Central memory CD4-positive, alpha-beta T cell (primary cell): ENCODE measurements at regions not wholly inside any gene's neighbourhood (a gene's known extent, or its start where the extent isn't known, plus 50 kb on each side); places are given as distances from the start of the nearest gene placed in this dataset.
"Not testable (repeated sequence)": the region's sequence is repeated elsewhere in the genome, so short reads cannot be mapped to it uniquely, and the experiment has no call there.

ENCODE experiments used
- DNase-seq: peaks from one replicate; pipeline ENCODE4 v3.0.0; 2022

DNA sequence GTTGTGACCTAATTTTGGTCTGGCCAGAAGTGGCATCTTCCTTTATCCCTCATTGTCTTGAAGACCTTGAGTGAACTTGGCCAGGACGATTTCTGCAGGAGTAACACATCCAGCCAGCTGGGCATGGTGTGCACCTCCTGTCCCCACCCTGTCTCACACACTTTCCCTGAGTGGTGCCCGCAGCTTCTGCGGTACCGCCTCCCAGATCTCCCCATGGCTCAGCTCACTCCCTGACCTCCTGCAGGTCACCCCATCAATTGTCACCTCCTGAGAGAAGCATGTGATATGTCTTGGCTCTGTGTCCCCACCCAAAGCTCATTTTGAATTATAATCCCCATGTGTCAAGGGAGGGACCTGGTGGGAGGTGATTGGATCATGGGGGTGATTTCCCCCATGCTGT, 50.2 kb upstream of the TP53I11 start:
- no peak for DNase-seq

DNA sequence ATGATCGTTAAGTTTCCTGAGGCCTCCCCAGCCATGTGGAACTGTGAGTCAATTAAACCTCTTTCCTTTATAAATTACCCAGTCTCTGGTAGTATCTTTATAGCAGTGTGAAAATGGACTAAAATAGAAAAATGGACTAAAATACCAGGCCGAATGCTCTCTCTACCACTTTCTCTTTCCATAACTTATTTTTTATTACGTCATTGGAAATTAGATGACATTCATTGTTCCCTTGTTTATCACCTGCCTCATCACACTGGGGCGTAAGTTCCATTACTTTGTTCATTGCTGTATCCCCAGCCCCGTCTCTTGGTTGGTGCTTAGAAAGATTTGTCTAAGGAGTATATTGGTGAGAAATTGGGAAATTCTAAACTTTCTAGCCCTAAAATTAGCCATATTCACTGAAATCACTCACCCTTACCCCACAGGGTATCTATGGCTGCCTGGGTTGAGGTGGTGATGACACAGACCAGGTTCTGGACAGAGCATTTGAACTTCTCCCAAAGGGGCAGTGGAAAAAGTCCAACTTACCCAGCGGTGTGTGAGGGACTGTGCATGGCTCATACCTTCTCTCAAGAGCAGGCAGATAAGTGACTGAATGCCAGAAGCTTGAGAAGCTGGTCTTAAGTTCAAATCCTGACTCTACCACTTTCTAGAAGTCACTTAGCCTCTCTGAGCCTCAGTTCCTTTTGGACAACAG, 50.9 kb upstream of the TP53I11 start:
- no peak for DNase-seq

DNA sequence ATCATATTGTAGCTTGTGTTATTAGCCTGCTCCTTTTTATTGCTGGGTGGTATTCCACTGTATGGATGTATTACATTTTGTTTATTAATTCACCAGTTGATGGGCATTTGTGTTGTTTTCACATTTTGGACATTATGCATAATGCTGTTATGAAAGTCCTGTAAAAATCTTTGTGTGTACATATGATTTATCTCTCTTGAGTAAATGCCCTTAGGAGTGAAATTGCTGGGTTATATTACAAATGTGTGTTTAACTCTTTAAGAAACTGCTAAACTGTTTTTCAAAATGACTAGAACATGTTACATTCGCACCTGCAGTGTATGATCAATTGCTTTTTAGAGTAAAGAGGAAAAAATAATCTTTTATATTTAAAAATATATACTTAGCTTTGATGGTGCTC, 54.4 kb upstream of the TP53I11 start:
- no peak for DNase-seq

DNA sequence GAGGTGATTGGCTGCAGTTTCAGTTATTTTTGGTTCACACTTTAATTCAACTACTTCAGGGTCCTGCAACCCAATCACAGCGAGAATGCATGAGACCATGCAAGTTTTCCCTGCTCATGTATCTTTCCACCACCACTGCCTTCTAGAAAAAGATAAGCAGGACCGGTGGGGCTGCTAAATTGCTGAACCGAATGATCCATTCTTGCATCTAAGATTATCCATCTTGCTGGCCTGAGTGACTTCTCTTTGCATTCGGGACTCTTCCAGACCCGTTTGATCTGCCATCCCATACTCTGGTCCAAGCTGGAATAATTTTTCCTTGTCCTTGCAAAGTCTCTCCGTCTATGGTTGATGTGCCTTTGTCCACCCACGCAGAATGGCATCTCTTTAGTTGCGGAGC, 56.3 kb upstream of the TP53I11 start:
- DNase-seq: no peak

DNA sequence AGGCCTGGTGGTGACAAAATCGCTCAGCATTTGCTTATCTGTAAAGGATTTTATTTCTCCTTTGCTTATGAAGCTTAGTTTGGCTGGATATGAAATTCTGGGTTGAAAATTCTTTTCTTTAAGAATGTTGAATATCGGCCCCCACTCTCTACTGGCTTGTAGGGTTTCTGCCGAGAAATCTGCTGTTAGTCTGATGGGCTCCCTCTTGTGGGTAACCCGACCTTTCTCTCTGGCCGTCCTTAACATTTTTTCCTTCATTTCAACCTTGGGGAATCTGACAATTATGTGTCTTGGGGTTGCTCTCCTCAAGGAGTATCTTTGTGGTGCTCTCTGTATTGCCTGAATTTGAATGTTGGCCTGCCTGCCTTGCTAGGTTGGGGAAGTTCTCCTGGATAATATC, 65.3 kb upstream of the TP53I11 start:
- not testable (repeated sequence) for DNase-seq

DNA sequence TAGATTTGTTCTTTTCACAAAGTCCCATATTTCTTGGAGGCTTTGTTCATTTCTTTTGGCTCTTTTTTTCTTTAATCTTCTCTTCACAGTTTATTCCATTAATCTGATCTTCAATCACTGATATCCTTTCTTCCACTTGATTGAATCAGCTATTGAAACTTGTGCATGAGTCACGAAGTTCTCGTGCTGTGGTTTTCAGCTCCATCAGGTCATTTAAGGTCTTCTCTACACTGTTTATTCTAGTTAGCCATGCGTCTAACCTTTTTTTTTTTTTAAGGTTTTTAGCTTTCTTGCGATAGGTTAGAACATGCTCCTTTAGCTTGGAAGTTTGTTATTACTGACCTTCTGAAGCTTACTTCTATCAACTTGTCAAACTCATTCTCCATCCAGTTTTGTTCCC, 65.8 kb upstream of the TP53I11 start:
- DNase-seq: not testable (repeated sequence)

DNA sequence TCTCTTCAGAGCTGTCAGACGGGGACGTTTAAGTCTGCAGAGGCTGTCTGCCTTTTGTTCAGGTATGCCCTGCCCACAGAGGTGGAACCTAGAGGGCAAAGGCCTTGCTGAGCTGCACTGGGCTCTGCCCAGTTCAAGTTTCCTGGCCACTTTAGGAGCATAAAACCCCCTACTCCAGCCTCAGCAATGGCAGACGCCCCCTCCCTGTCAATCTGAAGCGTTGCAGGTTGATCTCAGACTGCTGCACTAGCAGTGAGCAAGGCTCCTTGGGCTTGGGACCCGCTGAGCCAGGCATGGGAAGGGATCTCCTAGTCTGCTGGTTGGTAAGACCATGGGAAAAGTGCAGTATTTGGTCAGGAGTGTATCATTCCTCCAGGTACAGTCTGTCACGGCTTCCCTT, 66.6 kb upstream of the TP53I11 start:
- no peak for DNase-seq

DNA sequence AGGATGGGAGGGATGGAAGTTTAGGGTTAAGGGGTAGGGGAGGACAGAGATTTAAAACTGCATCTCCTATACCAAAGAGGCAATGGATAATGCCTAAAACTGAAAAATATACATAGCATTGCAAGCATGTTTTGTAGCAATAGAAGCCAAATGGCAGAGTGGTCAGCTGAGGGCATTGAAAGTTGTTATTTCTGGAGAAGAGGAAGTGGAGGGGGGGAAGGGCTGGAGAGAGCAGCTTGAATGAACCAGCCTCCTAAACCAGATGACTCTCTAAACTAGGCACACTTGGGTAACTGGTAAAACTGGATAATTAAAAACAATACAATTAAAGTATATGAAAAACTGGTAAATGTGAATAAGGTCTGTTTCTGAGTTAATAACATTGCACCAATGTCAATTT, 70.3 kb upstream of the TP53I11 start:
- DNase-seq: no peak

DNA sequence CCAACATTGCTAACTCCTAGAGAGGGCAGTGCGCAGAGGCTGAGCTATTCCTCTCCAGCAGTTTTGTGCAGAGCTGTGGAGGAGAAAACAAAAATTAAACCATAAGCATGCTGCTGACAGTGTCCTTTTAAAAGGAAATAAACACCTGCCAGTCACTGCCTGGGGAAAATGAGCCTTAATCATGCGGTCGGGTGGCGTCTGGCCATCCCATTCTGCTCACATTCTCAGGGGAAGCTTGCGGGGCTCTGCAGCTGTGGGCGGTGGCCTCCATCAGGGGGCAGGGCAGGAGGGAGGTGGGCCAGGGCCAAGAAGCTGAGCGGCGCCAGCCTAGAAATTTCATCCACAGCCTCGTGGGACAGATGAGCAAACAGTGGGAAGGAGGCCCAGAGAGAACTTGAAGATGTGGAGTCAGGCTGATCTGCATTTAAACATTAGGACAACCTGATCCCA, 71.0 kb upstream of the TP53I11 start:
- DNase-seq: no peak

DNA sequence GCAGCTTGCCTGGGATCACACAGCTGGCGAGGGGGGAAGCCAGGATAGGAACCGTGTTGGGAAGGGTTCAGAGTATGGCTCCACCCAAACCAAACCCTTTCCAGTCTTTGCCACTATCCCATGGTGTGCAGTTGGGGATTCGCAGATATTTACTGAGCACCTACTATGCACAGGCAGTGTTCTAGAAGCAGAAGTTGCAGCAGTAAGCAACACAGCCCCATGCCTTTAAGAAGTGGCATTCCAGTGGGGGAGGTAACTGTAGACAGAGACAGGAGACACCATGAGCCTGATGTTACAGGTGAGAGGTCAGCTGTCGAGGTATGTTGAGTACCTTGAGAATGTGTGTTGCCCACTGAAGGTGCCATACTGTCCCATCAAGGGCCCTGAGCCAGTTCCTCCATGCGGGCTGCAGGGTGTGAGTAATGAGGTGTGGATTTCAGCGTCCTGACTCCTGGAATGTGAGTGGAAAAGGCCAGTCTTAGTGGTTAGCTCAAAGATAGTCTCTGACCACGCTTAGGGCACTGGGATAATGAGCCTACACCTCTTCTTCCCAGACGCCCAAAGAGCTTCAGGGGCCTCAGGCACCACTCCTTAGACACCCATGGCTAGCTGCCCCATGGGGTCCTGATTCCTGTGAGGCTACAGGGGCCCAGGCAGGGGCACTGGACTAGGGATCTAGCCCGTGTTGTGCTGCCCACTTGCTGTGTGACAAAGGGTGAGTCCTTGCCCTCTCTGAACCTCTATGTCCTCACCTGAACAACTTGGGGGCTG, 71.8 kb upstream of the TP53I11 start:
- DNase-seq: no peak

DNA sequence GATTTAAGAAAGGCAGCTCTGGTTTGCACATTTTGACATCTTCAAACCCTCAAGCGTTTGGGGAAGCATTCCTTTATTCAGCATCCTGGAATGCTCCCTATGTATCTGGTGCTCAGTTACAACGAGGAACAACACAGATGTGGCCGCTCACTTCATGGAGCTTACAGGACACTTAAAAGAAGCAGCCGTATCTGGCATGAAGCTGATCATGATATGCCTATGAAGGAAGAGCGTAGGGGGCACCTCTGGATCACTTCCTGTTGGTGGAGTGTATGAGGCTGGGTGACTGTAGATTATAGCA, 72.3 kb upstream of the TP53I11 start:
- no peak for DNase-seq

DNA sequence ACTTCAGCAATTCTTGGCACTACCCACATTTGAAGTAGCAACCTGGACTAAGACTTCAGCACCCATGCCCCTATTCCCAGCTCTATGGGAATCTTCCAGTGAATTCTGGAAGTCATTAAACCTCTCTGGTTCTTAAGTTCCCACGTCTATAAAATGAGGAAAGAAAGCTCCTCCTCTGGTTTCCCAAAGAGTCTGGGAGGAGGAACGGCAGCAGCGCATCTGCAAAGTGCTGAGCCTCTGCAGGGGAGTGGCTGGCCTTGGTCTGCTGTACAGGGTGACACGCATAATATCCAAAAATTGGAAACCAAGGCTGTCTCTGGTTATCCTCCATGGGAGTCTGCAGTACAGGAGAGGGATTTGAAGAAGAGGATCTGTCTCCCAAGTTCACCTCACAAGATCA, 73.6 kb upstream of the TP53I11 start:
- no peak for DNase-seq

DNA sequence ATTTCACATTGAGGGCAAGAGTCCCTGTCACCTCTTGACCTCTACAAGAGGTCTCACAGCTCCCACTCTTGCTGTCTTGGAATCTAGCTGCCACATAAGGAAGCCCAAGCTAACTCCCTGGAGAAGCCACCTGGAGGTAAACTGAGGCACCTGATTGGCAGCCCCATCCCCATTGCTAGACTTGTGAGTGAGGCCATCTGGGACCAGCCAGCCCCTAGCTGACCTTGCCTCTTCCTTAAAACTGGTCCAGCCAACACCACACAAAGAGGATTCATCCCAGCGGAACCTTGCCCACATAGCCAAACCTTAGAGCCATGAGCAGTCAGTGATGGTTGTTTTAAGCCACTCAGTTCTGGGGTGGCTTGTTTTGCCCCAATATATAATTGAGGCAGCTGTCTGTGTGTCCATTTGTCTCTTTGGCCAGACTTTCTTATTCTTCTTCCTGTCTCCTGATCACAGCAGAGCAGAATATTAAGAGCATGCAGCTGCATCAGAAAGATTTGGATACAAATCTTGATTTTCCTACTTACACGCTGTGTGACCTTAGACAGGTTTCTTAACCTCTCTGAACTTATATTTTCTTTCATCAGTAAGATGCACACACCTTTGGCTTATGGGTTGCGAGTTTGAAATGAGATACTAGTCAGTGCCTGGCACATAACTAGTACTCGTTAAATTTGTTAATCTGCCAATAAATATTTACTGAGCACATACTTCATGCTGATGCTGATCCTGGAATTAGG, 74.3 kb upstream of the TP53I11 start:
- DNase-seq: no peak

DNA sequence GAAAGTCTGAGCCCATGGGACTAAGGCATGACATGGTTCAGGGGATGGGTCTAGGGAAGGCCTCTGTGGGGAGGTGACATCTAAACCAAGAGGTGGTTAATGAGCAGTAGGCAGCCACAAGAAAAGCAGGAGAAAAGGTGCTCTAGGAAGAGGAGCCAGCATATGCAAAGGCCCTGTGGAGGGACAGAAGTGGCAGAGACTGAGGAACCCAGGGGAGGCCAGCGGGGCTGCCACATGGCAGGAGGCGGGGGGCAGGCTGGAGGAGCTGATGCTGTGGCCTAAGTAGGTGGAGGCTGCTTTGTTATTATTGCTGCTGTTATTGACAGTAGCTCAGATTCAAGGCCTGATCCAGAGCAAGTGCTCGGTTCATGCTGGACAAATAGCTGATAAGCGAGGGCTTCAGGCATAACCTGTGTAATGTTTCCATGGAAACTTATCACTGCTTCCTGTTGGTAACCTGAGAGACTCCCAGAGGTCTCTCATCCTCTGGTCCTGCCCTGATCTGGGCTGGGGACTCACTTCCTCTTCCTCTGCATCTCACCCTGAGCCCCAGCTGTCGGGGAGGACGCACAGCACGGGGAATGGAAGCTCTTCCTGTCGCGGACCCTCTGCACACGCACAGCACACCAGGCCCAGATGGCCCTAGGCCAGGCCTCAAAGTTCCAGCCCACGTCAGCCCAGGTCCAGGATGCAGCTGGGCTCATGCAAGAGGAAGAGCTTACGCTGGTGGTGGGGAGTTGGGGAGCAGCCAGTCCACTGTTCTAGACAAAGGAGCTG, 75.2 kb upstream of the TP53I11 start:
- DNase-seq: peak; percentile 4

DNA sequence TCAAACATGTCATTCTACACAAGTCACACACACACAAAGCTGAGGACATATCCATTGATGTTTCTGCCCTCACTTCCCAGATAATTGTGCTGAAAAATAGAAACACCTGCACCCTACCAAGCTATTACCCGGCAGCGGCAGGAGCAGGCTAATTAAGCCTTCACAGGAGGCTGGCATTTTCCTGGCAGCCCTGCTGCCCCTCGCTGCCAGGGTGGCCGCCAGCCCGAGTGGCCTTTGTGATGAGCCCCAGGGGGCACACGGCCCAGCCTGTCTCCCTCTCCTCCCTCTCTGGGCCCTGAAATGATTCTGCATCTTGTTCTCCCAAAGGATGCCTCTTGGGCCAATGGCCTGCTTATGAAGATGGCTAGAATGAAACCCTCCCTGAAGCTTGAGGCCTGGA, 76.2 kb upstream of the TP53I11 start:
- DNase-seq: no peak

DNA sequence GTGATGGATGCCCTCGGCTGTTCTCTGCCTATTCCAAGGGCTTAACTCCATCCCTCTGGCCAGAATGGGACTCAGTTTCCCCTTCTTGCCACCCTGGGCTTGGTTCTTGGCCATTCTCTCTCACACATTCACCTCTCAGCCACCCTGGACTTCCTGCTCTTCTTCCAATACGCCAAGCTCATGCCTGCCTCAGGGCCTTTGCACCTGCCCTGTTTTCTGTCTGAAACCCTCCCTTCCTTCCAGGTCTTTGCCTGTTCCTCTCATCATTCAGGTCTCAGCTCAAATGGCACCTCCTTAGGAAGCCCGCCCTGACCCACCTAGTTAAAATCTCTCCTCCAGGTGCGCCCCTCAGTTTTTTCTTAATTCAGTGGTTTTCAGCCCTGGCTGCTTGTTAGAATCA, 76.6 kb upstream of the TP53I11 start:
- no peak for DNase-seq

DNA sequence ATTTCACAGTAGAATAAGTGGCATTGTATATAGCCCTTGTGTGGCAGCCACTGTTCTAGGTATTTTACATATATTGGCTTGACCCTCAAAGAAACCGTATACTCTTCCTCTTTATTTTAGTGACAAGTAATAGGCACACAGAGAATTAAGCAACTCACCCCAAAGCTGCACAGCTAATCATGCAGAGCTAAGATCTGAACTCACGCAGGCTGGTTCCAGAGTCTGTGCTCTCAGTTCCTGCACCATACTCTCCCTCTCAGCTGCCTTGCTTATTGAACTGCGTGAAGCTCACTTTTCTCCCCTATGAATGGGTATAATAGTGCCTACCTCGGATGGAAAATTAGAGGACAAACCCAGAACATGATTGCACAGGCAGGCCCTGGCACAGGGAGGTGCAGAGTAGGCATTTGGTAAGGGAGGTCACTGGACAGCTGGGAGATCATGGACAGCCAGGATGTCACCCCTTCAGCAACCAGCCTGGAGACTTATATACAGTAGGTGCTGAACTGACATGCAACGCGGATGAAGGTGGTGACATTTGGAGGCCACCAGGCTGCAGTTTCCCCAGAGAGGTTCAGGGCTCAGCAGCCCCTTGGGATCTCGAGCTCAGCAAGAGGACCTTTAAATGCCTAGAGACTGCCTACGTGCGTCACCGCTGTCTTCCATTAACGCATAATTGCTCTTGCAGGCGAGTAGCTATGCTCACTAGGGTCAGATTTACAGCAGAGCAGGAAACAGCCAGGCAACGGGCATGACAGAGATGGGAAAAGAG, 78.4 kb upstream of the TP53I11 start:
- DNase-seq: no peak

DNA sequence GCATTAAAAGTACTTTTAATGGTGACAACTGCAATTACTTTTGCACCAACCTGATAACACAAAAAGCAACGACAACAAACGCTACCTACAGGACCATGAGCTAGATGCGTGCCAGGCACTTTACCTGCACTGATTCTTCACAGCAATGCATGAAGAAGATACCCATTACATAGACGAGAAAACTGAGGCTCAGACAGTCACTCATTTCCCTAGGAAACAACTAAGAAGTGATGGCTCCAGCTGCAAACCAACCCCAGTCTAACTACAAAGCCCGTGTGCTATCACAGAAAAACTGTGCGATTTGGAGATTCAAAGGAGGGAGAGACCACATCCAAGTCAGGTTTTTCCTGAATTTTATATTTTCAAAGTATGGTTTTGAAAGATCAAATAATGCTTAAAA, 80.1 kb upstream of the TP53I11 start:
- DNase-seq: no peak

DNA sequence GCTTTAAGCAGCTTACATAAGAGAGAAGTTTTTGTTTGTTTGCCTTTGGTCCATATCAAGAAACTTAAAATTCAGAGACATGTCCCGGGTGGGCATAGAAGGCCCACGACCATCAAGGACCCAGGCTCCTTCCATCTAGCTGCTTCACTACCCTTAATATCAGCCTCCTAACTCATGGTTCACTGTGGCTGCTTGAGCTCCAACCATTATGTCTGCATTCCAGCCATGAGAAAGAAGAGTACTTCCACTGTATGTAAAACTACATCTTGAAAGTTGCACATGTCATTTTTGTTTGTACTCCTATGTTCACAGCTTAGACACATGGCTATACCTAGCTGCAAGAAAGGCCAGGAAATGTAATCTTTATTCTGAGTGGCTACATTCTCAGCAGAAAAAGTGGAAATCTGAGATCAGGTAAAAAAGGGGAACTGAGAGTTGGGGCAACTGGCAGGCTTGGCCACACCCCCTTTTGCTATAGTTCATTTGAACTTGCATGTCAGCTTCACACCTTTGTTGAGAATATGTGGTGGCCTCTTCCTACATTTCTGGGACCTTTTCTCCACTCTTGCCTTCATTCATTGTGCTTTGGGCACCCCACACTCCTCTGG, 81.3 kb upstream of the TP53I11 start:
- no peak for DNase-seq

DNA sequence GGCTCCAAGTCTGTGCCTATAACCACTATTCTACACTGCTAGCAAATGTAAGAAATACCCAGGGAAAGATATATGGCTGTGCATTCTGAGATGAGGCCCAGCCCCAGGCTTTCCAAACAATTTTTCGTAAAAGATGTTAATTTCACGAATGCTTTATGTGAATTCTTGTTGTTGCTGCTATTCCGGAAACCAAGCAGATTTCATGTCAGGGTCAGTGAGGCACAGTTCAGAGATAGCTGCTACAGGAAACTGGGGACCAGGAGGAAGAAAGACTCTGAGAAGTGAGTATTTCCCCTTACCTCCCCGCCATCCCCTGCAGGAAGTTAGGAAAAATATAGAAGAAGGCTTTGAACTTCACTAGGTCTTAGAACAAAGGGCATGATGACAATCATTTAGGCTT, 84.7 kb upstream of the TP53I11 start:
- no peak for DNase-seq

DNA sequence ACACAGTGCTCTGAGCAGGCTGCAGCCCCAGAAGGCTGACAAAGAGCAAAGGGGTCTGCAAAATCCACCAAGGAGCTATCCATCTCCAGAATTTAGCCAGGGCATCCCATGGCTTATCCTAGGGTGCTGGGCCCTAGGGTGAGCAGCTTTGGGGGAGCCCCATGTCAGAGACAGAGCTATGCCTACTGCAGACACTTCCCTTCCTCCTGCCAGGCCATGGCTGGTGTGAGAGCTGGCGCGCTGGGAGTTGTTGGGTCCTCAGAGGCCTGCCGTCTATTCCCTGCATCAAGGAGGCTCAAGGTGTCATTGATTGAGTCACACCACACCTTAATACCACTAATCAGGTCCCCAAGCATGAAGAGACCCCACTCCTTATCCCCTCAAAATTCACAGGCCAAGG, 85.3 kb upstream of the TP53I11 start:
- DNase-seq: no peak

DNA sequence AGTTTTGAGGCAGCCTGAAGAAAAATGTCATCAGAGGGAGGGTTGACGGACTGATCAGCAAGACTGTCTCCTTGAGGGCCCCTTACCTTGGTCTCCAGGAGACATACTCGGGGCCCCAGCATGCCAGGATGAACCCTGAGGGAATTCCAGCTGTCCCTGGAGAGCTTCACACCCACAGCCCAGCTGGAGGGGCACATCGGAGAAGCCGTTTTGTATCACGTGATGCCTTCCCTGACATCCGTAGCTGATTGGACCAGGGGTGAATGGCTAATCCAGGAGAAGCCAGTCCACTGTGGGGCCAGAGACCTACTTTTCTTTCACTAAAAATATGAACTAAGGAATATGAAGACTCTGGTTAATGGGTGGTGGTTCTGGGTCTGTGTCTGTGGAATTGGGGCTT, 86.0 kb upstream of the TP53I11 start:
- no peak for DNase-seq
